GM19351 (cell line): ENCODE measurements at regions not wholly inside any gene's neighbourhood (a gene's known extent, or its start where the extent isn't known, plus 50 kb on each side); places are given as distances from the start of the nearest gene placed in this dataset.

ENCODE experiments used
- ATAC-seq: cut with Tn5 transposase; IDR thresholded peaks from one replicate; pipeline ENCODE4 v1.9.1; 2021; ENCODE audit warnings: mild to moderate bottlenecking, moderate library complexity; ENCODE audit not compliant: unreplicated experiment

DNA sequence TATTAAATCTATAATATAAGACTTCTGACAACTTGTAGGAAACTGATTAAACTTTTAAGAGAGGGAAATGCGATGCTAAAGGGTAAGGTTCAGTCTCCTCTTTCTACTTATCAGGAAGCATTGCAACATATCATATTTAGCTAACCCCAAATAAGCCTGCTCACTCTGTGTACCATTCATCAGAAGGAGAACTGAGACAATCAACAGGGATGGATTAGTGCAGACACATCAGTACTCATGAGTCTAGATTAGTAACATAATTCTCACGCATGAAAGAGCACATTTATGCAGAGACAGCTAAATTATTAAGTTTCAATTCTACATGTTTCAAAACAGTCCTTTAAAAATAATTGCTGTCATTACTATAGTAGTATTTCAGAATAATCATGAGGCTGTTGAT, 354.2 kb upstream of the ZWINT start:
- ATAC-seq: no peak

DNA sequence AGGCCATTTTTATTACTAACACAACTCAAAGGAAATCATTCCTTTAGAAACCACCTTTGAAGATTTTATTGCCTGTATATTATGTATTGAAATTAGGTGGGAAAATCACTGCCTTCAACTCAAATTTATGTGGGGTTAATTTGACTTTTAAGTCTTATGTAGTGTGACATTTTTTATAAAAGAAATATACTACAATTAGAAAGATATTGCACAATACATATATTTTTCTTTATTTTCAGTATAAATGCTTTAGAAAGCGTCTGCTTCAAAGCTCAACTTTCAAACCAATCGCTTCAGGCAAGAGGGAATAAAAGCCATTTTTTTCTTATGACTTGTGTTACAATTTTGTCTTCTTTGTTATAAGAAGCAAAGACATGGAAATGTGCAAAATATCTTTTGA, 337.4 kb upstream of the ZWINT start:
- ATAC-seq: no peak

DNA sequence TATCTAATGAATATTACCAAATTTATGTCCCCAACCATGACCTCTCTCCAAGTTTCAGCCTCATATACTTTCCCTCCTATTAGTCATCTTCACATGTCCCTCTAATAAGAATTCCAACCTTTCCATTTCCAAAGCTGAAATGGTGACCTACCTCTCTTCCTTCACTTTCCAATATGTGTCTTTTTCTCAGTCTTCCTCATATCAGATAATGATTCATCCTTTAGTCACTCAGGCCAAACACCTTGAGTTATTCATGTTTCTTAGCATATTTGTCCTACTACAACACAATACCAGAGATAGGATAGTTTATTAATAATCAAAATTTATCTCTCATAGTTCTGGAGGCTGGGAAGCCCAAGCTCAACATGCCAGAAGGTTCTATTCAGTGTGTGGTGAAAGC, 318.5 kb upstream of the ZWINT start:
- ATAC-seq: no peak

DNA sequence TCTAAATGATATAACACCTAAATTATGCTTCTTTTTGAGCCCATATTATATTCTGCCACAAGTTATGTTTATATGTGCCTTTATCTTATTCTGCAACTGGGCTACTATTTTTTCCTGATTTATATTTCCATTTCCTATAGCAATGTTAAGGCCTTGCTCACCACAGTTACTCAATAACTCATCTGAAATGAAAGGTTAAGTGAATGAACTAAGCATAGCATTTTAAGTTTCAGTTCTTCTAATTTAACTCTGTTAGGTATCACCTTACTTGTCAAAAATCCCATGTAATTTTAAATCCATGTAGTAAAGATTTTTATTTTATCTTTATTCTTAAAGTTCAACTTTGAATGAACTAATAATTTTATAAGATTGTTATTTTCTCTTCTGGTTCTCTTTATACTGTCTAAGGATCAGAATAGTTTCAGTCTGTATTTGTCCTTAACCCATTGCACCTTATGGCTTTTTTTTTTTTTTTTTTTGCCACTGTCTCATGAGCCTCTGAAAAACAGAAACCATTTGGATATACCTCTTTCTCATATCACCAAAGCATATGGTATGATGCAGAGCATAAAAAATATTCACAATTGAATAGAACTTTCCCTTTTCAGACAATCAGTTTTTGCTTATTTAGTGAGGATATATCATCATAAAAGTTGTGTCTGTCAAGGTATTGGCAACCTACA, 301.8 kb upstream of the ZWINT start:
- ATAC-seq: peak; percentile 80

DNA sequence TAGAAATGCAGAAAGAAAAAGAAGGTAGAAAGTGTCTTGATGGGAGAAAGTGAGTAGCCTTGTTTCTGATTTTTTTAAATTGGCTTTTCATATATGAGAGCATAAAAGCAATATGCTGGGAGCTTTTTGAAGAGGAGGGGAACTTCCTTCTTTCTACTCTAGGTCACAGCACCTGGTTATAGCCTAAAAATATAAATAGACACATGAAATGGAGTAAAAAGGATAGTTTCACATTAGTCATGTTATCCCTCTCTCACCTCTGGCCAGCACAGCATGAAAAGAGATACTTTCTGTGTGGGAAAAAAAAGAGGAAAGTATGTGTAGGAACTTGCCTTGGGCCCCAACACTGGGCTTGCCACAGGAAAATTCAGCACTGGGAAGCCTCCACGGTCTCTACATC, 292.2 kb upstream of the ZWINT start:
- peak; percentile 59 for ATAC-seq

DNA sequence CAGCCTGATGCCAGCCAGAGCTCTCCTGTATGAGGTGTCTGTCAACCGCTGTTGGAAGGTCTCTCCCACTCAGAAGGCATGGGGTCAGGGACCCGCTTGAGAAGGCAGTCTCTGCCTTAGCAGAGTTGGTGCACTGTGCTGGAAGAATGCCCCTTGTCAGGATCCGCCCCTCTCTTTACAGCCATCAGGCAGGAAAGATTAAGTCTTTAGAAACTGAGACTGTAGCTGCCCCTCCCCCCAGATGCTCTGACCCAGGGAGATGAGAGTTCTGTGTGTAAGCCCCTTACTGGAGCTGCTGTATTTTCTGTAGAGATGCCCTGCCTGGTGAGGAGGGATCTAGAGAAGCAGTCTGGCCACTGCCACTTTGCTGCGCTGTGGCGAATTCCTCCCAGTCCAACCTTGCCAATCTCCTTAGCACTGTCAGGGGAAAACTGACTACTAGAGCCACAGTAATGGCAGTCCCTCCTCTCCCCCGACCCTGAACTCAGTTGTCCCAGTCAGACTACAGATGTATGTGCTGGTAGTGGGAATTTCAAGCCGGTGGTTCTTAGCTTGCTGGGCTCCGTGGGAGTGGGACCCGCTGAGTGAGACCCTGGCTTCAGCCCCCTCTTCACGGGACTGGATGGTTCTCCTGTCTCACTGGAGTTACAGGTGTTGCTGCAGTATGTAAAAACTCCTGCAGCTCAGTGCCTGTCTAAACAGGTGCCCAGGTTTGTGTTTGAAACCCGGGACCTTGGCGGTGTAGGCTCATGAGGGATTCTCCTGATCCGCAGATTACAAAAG, 285.5 kb upstream of the ZWINT start:
- ATAC-seq: no peak

DNA sequence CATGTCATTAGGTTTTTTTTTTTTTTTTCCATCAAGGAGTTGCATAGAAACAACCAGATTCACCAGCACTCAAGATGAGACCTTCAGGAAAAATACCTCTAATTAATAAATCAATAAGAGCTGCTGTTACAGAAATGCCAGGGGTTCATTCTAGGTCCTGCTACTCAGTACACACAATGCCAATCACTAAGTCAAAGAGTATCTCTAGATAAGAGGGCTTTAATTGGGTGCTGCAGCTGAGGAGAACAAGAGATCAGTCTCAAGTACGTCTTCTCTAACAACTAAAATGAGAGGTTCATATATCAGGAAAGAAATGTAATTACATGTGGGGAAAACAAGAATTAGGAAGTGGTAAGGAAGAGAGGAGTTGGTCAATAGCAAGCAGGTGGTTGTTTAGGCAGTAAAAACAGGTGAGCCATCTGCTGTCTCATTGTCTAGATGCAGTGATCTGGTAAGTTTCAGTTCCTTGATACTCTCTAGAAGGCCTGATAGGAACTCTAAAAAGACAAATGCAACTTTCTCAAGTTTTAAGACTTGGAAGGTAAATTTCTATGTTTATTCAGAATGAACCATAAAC, 272.9 kb upstream of the ZWINT start:
- peak; percentile 96 for ATAC-seq

DNA sequence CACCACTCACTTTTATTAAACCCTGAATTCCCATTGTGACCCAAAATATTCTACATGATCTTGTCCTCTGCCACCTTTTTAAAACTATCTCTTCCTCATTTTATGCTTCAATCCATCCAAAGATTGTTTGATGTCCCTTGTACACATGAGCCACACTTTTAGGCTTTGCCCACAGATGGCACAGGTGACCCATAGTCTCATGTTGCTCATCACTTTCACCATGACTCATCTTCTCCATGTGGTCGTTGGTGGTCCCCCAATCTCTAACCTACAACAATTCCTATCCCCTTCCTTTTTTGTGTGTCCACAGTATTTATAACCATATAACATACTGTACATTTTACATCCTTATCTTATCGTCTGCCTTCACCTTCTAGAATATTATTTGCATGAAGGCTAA, 271.5 kb upstream of the ZWINT start:
- ATAC-seq: no peak

- ATAC-seq: peak; percentile 49
Observed at GRCh38 chr10:56624082-56624481, 263.0 kb upstream of the ZWINT start.

DNA sequence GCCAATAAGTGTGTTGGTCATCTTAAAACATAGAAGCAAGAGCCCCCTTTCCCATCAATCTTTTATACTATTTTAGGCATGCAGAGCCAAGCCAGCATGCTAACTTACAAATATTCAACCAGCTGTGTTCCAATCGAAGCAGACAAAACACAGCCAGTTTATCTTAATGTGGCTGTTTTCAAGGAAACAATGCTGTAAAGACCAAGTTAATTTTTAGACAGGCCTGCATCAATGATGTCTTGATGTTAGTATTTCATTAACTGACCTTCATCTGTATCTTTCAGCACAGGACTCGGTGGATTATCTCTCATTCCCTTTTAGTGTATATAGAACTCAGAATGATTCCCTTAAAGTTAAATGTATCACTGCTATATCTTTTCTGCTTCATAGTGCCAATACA, 262.0 kb upstream of the ZWINT start:
- ATAC-seq: no peak

DNA sequence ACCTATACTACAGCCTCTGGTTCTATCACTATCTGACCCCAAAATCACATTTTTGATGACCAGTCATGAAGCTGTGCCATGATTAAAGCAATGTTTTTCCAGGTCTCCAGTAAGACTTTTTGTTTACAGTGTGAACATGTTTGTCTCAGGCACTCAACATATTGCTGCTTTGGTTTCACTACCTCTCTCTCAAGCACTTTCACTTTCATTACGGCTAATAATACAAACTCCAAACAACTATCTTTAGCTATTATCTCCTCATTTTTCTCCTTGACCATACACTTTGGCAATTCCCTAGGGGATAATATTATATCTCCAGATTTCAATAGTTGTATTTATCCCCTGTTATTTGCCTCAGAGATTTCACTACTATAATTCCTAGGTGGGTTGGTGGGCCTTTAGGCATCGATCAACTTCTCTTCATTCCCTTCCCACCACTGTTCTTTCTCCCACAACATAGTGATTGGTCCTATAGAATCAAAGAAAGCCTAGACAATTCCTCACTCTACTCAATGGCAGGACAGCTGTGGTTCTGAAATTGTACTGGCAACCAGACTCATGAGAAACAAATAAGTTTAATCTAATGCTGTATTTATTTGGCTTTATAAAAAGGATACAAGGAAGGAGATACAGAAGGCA, 261.4 kb upstream of the ZWINT start:
- peak; percentile 89 for ATAC-seq

- no peak for ATAC-seq
Observed at GRCh38 chr10:56606202-56606601, 245.1 kb upstream of the ZWINT start.

- ATAC-seq: no peak
Observed at GRCh38 chr10:56605051-56605450, 244.0 kb upstream of the ZWINT start.

- ATAC-seq: no peak
Observed at GRCh38 chr10:56604624-56605023, 243.6 kb upstream of the ZWINT start.

GRCh38 chr10:56599201-56599600, 238.1 kb upstream of the ZWINT start:
- ATAC-seq: no peak

- peak; percentile 63 for ATAC-seq
Observed at GRCh38 chr10:56596257-56596656, 235.2 kb upstream of the ZWINT start.

DNA sequence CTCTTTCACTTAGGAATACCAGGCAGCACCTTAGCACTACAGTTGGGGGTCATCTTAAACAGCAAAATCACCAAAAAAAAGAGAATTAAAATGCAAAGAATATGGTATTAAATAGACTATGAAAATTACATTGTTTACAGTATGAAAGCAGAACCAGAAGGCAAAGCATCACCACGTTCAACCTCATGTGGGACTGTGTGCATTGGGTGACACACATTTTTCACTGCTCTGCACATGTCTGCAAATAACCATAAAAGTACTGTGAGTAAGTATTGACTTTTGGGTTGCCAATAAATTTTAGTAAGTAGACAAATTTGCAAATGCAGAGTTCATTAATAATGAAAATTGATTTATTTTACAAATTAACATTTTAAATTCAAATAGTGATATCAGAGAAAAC, 232.1 kb upstream of the ZWINT start:
- ATAC-seq: no peak

DNA sequence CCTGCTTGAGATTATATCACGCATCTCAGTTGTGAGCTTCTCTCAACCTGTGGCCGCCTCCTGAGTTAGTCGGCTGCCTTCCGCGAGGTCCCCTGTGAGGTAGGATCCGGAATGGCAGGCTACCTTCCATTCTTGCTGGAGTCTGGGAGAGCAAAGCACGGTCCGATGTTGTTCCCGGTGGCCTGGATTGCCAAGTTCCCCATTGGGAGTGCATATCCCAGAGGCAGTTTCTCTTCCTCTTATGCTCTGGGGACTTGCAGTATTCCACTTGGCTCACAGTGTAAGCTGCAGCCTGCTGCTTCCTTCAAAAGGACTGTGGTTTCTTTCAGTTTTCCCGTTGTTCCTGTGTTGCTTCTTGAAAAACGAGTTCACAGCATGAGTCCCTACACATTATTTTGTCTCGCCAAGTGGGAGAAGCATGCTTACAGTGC, 225.4 kb upstream of the ZWINT start:
- no peak for ATAC-seq

GRCh38 chr10:56585447-56586171, 224.6 kb upstream of the ZWINT start:
- ATAC-seq: no peak

GRCh38 chr10:56583316-56583715, 222.3 kb upstream of the ZWINT start:
- no peak for ATAC-seq

DNA sequence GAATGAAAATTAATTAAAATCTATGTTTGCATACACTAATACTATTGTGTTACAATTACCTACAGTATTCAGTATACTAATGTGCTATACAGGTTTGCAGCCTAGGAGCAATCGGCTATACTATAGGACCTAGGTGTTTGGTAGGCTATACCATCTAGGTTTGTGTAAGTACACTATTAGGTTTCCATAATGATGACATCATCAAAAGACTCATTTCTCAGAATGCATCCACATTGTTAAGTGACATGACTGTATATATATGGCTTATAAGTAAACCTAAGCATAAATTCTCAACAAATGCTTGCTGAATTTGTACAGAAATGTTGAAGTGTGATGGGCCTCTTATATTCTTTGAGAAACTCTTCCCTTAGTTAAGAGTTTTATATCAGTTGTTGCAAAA, 206.5 kb upstream of the ZWINT start:
- no peak for ATAC-seq
